ENCODE measurements at regions not wholly inside any gene's neighbourhood (a gene's known extent, or its start where the extent isn't known, plus 50 kb on each side); places are given as distances from the start of the nearest gene placed in this dataset.

- TF ChIP-seq CHD7 (IDR thresholded peaks at IDR 0.05; ENCODE audit: insufficient replicate concordance, low read length) (no peak), SIX5 (IDR thresholded peaks at IDR 0.05; ENCODE audit: low read depth, low read length) (no peak), NRF1 (IDR thresholded peaks at IDR 0.05; ENCODE audit: low read depth, low read length) (no peak), RFX5 (IDR thresholded peaks at IDR 0.05; ENCODE audit: borderline replicate concordance, low read depth, low read length) (no peak)
Observed at GRCh38 chr6:53439556-53439955, 90.8 kb upstream of the ELOVL5 start (continued).

All from H1 (cell line).